ENCODE measurements at regions not wholly inside any gene's neighbourhood (a gene's known extent, or its start where the extent isn't known, plus 50 kb on each side); places are given as distances from the start of the nearest gene placed in this dataset.

GRCh38 chr13:84130495-84131114 is 248.3 kb upstream of the SLITRK1 start:
- H3K9me3 ChIP-seq (ENCODE audit: control insufficient read depth, insufficient read depth, low read length) = peaks cover 3% of the 10 kb centered on the region; the same call in 1 of the 2 replicates
- ChIA-PET CTCF (no interaction called here), POLR2A (no interaction called here)
- no peak for TF ChIP-seq CTCF (IDR thresholded peaks at IDR 0.05; ENCODE audit: low read depth, low read length)
- H3K27me3 ChIP-seq (ENCODE audit: control insufficient read depth, insufficient read depth, low read length) = no peaks in the 10 kb centered on the region
- no peak overlapping the region for H3K27ac ChIP-seq (ENCODE audit: low read depth, low read length)
- DNase-seq (ENCODE audit: low read depth, low spot score) = no peak
- no peak overlapping the region for H3K4me3 ChIP-seq (ENCODE audit: low read depth, low read length)

GRCh38 chr13:84129966-84130365 is 247.7 kb upstream of the SLITRK1 start:
- ChIA-PET POLR2A (no interaction called here), CTCF (no interaction called here)
- no peak for DNase-seq (ENCODE audit: low read depth, low spot score)

GRCh38 chr13:84127597-84128128 is 245.4 kb upstream of the SLITRK1 start:
- Histone ChIP-seq H3K27ac (ENCODE audit: low read depth, low read length) (no peak overlapping the region), H3K4me3 (ENCODE audit: low read depth, low read length) (no peak overlapping the region), H3K27me3 (ENCODE audit: control insufficient read depth, insufficient read depth, low read length) (no peaks in the 10 kb centered on the region), H3K9me3 (ENCODE audit: control insufficient read depth, insufficient read depth, low read length) (peaks cover 3% of the 10 kb centered on the region; the same call in 1 of the 2 replicates)
- TF ChIP-seq CTCF (IDR thresholded peaks at IDR 0.05; ENCODE audit: low read depth, low read length) = no peak
- POLR2A ChIA-PET = no interaction called here
- CTCF ChIA-PET = no interaction called here
- DNase-seq (ENCODE audit: low read depth, low spot score) = no peak

More at GRCh38 chr13:84129966-84130365, 247.7 kb upstream of the SLITRK1 start:
- no peak overlapping the region for H3K4me3 ChIP-seq (ENCODE audit: low read depth, low read length)
- no peak overlapping the region for H3K27ac ChIP-seq (ENCODE audit: low read depth, low read length)
- no peak for TF ChIP-seq CTCF (IDR thresholded peaks at IDR 0.05; ENCODE audit: low read depth, low read length)
- peaks cover 3% of the 10 kb centered on the region; the same call in 1 of the 2 replicates for H3K9me3 ChIP-seq (ENCODE audit: control insufficient read depth, insufficient read depth, low read length)
- no peaks in the 10 kb centered on the region for H3K27me3 ChIP-seq (ENCODE audit: control insufficient read depth, insufficient read depth, low read length)

GRCh38 chr13:84126671-84127171 is 244.4 kb upstream of the SLITRK1 start:
- Histone ChIP-seq H3K27ac (ENCODE audit: low read depth, low read length) (no peak overlapping the region), H3K27me3 (ENCODE audit: control insufficient read depth, insufficient read depth, low read length) (no peaks in the 10 kb centered on the region), H3K4me3 (ENCODE audit: low read depth, low read length) (no peak overlapping the region), H3K9me3 (ENCODE audit: control insufficient read depth, insufficient read depth, low read length) (peaks cover 3% of the 10 kb centered on the region; the same call in 1 of the 2 replicates)
- no peak for TF ChIP-seq CTCF (IDR thresholded peaks at IDR 0.05; ENCODE audit: low read depth, low read length)
- DNase-seq (ENCODE audit: low read depth, low spot score) = no peak
- ChIA-PET CTCF (no interaction called here), POLR2A (no interaction called here)

- peaks cover under 1% of the 10 kb centered on the region; the same call in 1 of the 2 replicates for H3K9me3 ChIP-seq (ENCODE audit: control insufficient read depth, insufficient read depth, low read length)
- POLR2A ChIA-PET = no interaction called here
- no peak for DNase-seq (ENCODE audit: low read depth, low spot score)
- no peak for TF ChIP-seq CTCF (IDR thresholded peaks at IDR 0.05; ENCODE audit: low read depth, low read length)
- no peaks in the 10 kb centered on the region for H3K27me3 ChIP-seq (ENCODE audit: control insufficient read depth, insufficient read depth, low read length)
- H3K4me3 ChIP-seq (ENCODE audit: low read depth, low read length) = no peak overlapping the region
- no peak overlapping the region for H3K27ac ChIP-seq (ENCODE audit: low read depth, low read length)
- CTCF ChIA-PET = interaction anchor here (0.5 kb wide), 1 partner anchor 27 kb away, joined by 4 read pairs; no protein-coding TSS in a partner anchor
Observed at GRCh38 chr13:84121456-84121855, 239.2 kb upstream of the SLITRK1 start.
